22Rv1 (cell line): ENCODE measurements at regions not wholly inside any gene's neighbourhood (a gene's known extent, or its start where the extent isn't known, plus 50 kb on each side); places are given as distances from the start of the nearest gene placed in this dataset.

Source experiments
- CTCF ChIP-seq: fragments of 450-650 bp; IDR thresholded peaks from 2 replicates; pipeline ENCODE4 v1.5.1; 2017; ENCODE audit warnings: mild to moderate bottlenecking
- ZFX ChIP-seq: fragments of 450-650 bp; IDR thresholded peaks from 2 replicates; pipeline ENCODE4 v1.6.1; 2017; ENCODE audit warnings: antibody characterized with exemption, borderline replicate concordance

- TF ChIP-seq CTCF, result no peak
- TF ChIP-seq ZFX, result no peak
Measured at GRCh38 chr1:29574871-29575270, 338.5 kb downstream of the PTPRU start.
